ENCODE measurements at regions not wholly inside any gene's neighbourhood (a gene's known extent, or its start where the extent isn't known, plus 50 kb on each side); places are given as distances from the start of the nearest gene placed in this dataset.

DNA sequence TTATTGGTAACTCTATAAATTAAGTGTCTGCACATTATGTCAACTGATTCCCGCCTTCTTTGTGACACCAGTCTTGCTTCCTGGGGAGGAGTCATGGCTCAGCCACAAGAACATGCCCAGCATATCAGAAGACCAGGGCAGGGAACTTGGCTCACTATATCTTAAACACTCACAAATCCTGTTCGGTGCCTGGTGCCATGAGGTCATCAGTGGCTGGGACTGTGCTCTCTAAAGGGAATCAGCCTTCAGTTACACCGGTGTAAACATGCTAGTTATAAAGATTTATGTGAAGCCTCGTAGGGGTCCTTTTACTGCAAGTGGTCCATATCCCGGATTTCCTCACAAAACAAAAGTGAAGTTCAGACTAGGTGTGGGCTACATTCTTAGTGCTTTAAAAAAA is 73.1 kb upstream of the ZNF521 start:
- no peak for DNase-seq
- Histone ChIP-seq H4K20me1 (ENCODE audit: insufficient read depth, low read length) (no peaks in the 10 kb centered on the region), H3K4me3 (ENCODE audit: low read depth in 1 of 2, low read length in 2 of 2) (no peak overlapping the region), H3K9me3 (ENCODE audit: insufficient read depth, low read length, severe bottlenecking) (no peaks in the 10 kb centered on the region), H3K4me1 (ENCODE audit: insufficient read depth, low read length) (no peaks in the 10 kb centered on the region), H2AFZ (ENCODE audit: low read depth, low read length) (no peak overlapping the region), H3K9ac (ENCODE audit: low read depth, low read length) (no peak overlapping the region), H3K27me3 (ENCODE audit: insufficient read depth, low read length, poor library complexity) (no peaks in the 10 kb centered on the region), H3K36me3 (ENCODE audit: insufficient read depth, low read length) (no peaks in the 10 kb centered on the region), H3K4me2 (ENCODE audit: insufficient read depth, low read length) (no peak overlapping the region), H3K27ac (ENCODE audit: low read length) (no peak overlapping the region), H3K79me2 (ENCODE audit: insufficient read depth, low read length) (no peaks in the 10 kb centered on the region)
- ATAC-seq (ENCODE audit: insufficient read depth, low read depth): no peak
- no peak for TF ChIP-seq EZH2 (IDR thresholded peaks at IDR 0.05; ENCODE audit: borderline replicate concordance, low read depth, low read length, severe bottlenecking)
- TF ChIP-seq, protein P1, sequence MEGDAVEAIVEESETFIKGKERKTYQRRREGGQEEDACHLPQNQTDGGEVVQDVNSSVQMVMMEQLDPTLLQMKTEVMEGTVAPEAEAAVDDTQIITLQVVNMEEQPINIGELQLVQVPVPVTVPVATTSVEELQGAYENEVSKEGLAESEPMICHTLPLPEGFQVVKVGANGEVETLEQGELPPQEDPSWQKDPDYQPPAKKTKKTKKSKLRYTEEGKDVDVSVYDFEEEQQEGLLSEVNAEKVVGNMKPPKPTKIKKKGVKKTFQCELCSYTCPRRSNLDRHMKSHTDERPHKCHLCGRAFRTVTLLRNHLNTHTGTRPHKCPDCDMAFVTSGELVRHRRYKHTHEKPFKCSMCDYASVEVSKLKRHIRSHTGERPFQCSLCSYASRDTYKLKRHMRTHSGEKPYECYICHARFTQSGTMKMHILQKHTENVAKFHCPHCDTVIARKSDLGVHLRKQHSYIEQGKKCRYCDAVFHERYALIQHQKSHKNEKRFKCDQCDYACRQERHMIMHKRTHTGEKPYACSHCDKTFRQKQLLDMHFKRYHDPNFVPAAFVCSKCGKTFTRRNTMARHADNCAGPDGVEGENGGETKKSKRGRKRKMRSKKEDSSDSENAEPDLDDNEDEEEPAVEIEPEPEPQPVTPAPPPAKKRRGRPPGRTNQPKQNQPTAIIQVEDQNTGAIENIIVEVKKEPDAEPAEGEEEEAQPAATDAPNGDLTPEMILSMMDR (IDR thresholded peaks at IDR 0.05; ENCODE audit: borderline replicate concordance, extremely low read depth, low read length, poor library complexity, severe bottlenecking): no peak

DNA sequence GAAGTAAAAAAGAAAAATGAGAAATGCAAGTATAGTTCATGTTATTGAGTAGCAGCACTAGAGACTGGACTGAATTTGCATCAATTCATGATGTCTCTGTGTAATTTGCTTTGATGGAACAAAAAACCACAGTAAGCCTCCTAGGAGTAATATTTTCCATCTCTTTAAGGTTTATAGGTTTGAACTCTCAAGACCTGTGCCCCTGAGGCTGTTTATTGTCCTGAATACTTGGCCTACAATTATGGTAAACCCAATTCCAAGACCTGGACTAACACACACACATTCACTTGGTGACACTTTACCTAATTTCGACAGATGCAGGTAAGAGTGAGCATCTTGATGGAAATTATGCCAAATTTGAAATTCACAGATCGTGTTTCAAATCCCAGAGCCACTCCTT is 71.8 kb upstream of the ZNF521 start:
- ATAC-seq (ENCODE audit: insufficient read depth, low read depth) (no peak), DNase-seq (no peak)
- Histone ChIP-seq H2AFZ (ENCODE audit: low read depth, low read length) (no peak overlapping the region), H3K9ac (ENCODE audit: low read depth, low read length) (no peak overlapping the region), H3K9me3 (ENCODE audit: insufficient read depth, low read length, severe bottlenecking) (no peaks in the 10 kb centered on the region), H3K27me3 (ENCODE audit: insufficient read depth, low read length, poor library complexity) (no peaks in the 10 kb centered on the region), H3K27ac (ENCODE audit: low read length) (no peak overlapping the region), H3K79me2 (ENCODE audit: insufficient read depth, low read length) (no peaks in the 10 kb centered on the region), H4K20me1 (ENCODE audit: insufficient read depth, low read length) (no peaks in the 10 kb centered on the region), H3K4me3 (ENCODE audit: low read depth in 1 of 2, low read length in 2 of 2) (no peak overlapping the region), H3K4me2 (ENCODE audit: insufficient read depth, low read length) (no peak overlapping the region), H3K36me3 (ENCODE audit: insufficient read depth, low read length) (no peaks in the 10 kb centered on the region), H3K4me1 (ENCODE audit: insufficient read depth, low read length) (no peaks in the 10 kb centered on the region)
- no peak for TF ChIP-seq EZH2 (IDR thresholded peaks at IDR 0.05; ENCODE audit: borderline replicate concordance, low read depth, low read length, severe bottlenecking)
- TF ChIP-seq, protein P1 (IDR thresholded peaks at IDR 0.05; ENCODE audit: borderline replicate concordance, extremely low read depth, low read length, poor library complexity, severe bottlenecking): no peak

DNA sequence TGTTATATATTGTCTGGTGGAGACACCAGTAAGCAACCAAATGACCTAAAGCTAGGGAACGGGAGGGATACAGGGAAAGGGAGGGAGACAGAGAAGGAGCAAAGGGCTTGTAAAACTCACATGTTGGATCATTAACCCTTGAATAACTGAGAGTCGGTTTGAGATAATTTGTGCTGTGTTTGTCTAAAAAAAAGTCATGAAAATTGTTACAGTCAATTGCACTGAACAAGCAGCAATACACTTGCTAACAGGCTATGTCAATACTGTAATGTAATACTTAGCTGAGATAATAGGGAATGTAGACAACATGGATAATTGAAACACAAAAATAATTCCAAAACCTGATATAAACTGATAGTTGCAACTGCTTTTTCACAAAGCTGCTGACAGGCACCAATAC is 71.3 kb upstream of the ZNF521 start:
- TF ChIP-seq, protein P1 (IDR thresholded peaks at IDR 0.05; ENCODE audit: borderline replicate concordance, extremely low read depth, low read length, poor library complexity, severe bottlenecking): no peak
- TF ChIP-seq EZH2 (IDR thresholded peaks at IDR 0.05; ENCODE audit: borderline replicate concordance, low read depth, low read length, severe bottlenecking): no peak
- Histone ChIP-seq H3K27me3 (ENCODE audit: insufficient read depth, low read length, poor library complexity) (no peaks in the 10 kb centered on the region), H4K20me1 (ENCODE audit: insufficient read depth, low read length) (no peaks in the 10 kb centered on the region), H2AFZ (ENCODE audit: low read depth, low read length) (no peak overlapping the region), H3K4me2 (ENCODE audit: insufficient read depth, low read length) (no peak overlapping the region), H3K9me3 (ENCODE audit: insufficient read depth, low read length, severe bottlenecking) (no peaks in the 10 kb centered on the region), H3K36me3 (ENCODE audit: insufficient read depth, low read length) (no peaks in the 10 kb centered on the region), H3K79me2 (ENCODE audit: insufficient read depth, low read length) (no peaks in the 10 kb centered on the region), H3K4me3 (ENCODE audit: low read depth in 1 of 2, low read length in 2 of 2) (no peak overlapping the region), H3K9ac (ENCODE audit: low read depth, low read length) (no peak overlapping the region), H3K27ac (ENCODE audit: low read length) (no peak overlapping the region), H3K4me1 (ENCODE audit: insufficient read depth, low read length) (no peaks in the 10 kb centered on the region)
- DNase-seq (no peak), ATAC-seq (ENCODE audit: insufficient read depth, low read depth) (no peak)

DNA sequence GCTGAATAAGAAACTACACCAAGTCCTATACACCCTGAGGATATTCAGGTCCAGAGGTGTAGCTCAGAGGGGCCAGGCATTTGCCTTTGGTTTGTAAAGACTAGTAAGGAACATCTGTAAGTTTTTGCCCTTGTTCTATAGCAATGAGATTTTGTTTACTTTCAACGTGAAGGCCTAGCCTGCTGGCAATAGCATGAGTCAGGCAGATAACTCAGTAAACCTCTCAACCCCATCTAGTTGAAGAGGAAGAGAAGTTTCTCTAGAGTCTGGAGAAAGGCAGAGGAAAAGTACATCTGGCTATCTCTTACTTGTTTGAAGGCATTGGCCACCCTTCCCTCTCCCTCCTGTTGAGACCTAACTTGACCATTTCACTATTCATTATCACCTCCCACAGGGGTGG is 70.3 kb upstream of the ZNF521 start:
- DNase-seq: no peak
- Histone ChIP-seq H3K4me2 (ENCODE audit: insufficient read depth, low read length) (no peak overlapping the region), H3K9ac (ENCODE audit: low read depth, low read length) (no peak overlapping the region), H3K79me2 (ENCODE audit: insufficient read depth, low read length) (no peaks in the 10 kb centered on the region), H3K36me3 (ENCODE audit: insufficient read depth, low read length) (no peaks in the 10 kb centered on the region), H3K27ac (ENCODE audit: low read length) (no peak overlapping the region), H3K4me1 (ENCODE audit: insufficient read depth, low read length) (no peaks in the 10 kb centered on the region), H2AFZ (ENCODE audit: low read depth, low read length) (no peak overlapping the region), H3K4me3 (ENCODE audit: low read depth in 1 of 2, low read length in 2 of 2) (no peak overlapping the region), H4K20me1 (ENCODE audit: insufficient read depth, low read length) (no peaks in the 10 kb centered on the region), H3K9me3 (ENCODE audit: insufficient read depth, low read length, severe bottlenecking) (no peaks in the 10 kb centered on the region), H3K27me3 (ENCODE audit: insufficient read depth, low read length, poor library complexity) (no peaks in the 10 kb centered on the region)
- no peak for ATAC-seq (ENCODE audit: insufficient read depth, low read depth)
- no peak for TF ChIP-seq EZH2 (IDR thresholded peaks at IDR 0.05; ENCODE audit: borderline replicate concordance, low read depth, low read length, severe bottlenecking)
- TF ChIP-seq, protein P1 (IDR thresholded peaks at IDR 0.05; ENCODE audit: borderline replicate concordance, extremely low read depth, low read length, poor library complexity, severe bottlenecking): no peak
